Astrocyte (in vitro differentiated cells and primary cell): ENCODE measurements at regions not wholly inside any gene's neighbourhood (a gene's known extent, or its start where the extent isn't known, plus 50 kb on each side); places are given as distances from the start of the nearest gene placed in this dataset.

Experiments used
- EZH2 ChIP-seq: IDR thresholded peaks from 2 replicates; pipeline ENCODE4 v1.6.1; 2012; ENCODE audit warnings: mild to moderate bottlenecking, low read length, inconsistent platforms; ENCODE audit not compliant: insufficient read depth
- TF ChIP-seq, protein P1 (sequence below): IDR thresholded peaks from 2 replicates; pipeline ENCODE4 v1.5.1; 2011; ENCODE audit warnings: low read depth, mild to moderate bottlenecking, inconsistent platforms, low read length, moderate library complexity; ENCODE audit not compliant: insufficient read depth

DNA sequence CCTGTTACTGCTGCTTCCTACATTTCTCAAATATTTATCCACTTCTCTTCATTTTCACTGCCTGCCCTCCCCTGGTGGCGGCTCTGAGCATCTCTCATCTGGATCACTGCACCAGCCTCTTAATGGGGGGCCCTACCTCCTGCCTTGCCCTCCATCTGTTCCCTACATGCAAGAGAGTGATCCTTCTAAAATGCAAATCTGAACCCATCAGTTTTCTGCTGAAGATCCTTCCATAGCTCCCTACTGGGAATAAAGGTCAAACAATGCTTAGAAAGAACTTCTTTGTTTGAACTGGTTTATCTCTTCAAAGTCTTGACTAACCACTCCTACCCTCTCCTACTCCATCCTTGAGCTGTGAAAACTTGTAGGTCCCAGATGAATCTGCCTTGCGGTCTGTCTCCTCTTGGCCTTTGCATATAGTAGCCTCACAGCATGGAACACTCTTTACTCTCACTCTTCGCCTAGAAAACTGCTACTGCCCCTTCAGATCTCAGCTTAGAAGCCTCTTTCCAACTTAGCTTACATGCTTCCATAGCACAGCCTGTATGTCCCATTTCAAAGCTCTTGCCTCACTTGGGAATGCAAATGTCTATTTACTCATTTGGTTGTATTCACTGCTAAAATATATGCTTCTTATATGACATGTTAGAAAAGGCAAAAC lies 119.3 kb downstream of the QRSL1 start:
- TF ChIP-seq, protein P1, sequence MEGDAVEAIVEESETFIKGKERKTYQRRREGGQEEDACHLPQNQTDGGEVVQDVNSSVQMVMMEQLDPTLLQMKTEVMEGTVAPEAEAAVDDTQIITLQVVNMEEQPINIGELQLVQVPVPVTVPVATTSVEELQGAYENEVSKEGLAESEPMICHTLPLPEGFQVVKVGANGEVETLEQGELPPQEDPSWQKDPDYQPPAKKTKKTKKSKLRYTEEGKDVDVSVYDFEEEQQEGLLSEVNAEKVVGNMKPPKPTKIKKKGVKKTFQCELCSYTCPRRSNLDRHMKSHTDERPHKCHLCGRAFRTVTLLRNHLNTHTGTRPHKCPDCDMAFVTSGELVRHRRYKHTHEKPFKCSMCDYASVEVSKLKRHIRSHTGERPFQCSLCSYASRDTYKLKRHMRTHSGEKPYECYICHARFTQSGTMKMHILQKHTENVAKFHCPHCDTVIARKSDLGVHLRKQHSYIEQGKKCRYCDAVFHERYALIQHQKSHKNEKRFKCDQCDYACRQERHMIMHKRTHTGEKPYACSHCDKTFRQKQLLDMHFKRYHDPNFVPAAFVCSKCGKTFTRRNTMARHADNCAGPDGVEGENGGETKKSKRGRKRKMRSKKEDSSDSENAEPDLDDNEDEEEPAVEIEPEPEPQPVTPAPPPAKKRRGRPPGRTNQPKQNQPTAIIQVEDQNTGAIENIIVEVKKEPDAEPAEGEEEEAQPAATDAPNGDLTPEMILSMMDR = no peak
- no peak for TF ChIP-seq EZH2
